HG03571 (cell line): ENCODE measurements at regions not wholly inside any gene's neighbourhood (a gene's known extent, or its start where the extent isn't known, plus 50 kb on each side); places are given as distances from the start of the nearest gene placed in this dataset.

ENCODE experiments used
- ATAC-seq: cut with Tn5 transposase; IDR thresholded peaks from one replicate; pipeline ENCODE4 v1.9.1; 2021; ENCODE audit not compliant: unreplicated experiment

DNA sequence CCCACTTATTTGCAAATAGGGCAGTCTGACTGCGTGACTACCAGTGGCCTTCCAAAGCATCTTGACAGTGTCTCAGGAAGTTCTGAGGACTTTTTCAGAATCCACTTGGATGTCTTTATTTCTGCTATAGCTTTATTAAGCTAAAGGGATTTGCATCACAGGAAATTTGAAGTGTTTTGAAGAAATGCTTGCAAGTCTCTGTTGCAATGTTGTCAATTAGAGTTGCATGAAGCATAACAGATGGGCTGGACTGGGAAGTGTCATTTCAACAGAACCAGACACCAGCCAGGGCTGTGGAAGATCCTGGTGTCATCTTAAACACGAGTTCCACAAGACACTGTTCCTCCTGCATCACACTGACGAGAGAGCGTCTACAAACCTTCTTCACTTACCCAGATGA lies 224.5 kb downstream of the EN1 start:
- no peak for ATAC-seq

DNA sequence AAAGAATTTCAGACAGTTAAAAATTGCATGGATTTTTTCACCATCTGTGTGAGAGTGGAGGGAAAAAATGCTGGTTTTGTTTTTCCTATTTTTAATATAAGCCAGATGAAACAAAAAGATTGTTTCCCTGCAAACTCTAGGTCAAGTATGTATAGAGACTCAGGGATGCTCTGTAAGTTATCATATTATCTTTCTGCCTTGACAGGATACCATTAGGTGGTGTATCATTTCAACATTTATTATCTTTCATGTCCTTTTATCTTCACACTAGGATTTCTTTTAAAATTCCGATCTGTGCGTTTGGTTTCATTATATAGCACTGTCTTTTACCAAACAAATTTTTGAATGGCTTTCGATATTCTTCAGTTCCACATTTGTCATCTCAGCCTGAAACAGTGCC lies 225.3 kb downstream of the EN1 start:
- ATAC-seq = no peak

DNA sequence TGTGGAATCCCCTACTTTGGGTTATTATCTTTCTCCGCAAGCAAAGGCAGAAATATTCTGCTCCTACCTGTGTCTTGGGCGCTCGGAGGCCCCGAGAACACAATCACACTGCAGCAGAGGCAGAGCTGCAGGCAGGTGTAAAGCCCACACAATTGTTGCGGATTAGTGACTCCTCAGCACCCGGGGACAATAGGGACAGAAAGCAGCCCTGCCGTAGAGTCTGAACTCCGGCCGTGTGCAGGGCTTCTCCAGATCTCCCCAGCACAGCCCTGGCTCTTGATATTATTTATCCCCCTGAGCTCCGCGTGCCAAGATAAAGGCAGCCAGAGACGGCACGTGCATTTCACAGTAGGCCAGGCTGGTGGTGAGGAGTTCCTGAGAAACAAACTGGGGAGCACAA lies 229.2 kb downstream of the EN1 start:
- no peak for ATAC-seq

DNA sequence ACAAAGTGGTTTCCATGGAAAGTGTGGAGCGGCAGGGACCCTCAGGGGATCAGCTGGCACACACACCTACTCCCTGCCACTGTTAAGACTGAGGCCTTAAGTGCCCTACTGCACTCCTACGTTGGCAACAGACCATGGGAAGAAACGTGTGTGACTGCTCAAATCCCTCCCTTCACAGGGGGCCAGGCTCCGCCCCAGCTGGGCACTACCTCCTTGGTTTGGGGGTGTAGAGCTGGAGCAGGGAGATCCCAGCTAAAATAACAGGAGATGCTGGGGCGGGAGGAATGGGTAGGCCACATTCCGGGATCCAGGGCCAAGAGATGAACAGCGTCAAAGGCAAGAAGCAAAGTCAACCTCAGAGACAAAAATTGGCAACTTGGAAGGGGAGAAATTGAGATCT lies 231.0 kb downstream of the EN1 start:
- ATAC-seq = no peak

- no peak for ATAC-seq
Measured at GRCh38 chr2:118614841-118615271, 232.6 kb downstream of the EN1 start.

- ATAC-seq = no peak
Measured at GRCh38 chr2:118613737-118614136, 233.7 kb downstream of the EN1 start.

- ATAC-seq = no peak
Measured at GRCh38 chr2:118611691-118612090, 235.8 kb downstream of the EN1 start.

DNA sequence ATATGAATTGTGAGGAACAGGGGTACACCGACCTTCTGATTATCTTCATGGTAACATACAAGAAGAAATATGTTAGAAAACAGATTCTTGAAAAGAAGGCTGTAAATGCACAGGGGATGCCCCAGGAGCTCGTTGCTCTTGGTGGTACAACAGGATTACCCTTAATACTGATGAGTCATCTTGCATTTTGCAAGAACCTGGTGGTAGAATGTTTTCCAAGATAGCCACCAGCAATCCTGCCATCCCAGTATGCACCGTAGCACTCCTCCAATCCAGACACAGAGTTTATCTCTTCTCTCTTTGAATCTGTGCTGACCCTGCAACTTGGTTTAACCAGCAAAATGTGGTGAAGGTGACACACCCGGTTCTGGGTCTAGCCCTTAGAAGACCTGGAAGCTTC lies 238.3 kb downstream of the EN1 start:
- ATAC-seq = no peak

GRCh38 chr2:118607641-118608040 lies 239.8 kb downstream of the EN1 start:
- ATAC-seq = no peak

DNA sequence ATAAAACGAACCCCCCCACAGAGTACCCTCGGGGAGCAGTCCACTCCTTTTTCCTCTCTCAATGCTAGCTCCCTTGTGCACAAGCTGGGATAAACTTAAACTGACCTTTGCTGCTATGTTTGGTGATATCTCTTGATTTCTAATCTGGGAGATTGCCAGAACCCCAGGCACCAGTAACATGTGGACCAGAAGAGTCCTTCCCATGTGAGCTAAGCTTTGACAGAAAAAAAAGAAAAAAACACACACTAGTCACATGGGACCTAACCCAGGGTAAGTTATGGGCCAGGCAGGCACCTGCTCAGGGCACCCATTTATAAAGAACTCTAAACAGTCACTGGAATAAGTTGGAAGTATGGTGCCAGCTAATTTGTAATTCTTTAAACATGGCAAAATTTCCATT lies 242.6 kb downstream of the EN1 start:
- no peak for ATAC-seq

DNA sequence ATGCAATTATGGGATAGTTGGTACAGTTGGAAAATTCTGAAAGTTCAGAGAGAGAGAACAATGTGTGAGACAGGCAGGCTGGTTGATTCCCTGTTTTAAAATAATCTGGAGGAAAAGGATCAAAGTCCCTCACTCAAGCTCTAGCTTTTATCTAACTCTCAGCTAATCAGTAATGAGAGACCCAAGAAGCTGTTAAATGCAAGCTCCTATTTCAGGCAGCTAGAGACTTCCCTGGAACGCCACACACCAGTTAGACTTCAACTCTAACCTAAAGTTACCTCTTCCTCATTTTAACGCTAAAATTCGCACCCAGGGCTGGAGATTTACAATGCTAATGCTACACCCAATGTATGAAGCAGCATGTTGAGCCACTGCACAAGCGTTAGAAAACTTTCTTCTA lies 243.1 kb downstream of the EN1 start:
- ATAC-seq = no peak

DNA sequence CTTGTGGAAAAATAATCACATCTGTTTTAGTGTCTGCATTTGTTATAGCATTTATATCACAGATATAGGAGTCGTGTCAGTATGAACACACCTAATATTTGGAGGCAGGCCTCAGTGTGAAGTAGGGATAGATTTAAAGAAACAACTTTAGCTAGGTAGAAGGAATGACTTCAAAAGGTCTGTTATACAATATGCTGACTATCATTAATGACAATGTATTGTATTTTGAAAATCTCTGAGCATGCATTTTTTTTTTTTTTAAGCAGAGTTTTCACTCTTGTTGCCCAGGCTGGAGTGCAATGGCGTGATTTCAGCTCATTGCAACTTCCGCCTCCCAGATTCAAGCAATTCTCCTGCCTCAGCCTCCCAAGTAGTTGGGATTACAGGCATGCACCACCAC lies 248.3 kb downstream of the EN1 start:
- no peak for ATAC-seq

DNA sequence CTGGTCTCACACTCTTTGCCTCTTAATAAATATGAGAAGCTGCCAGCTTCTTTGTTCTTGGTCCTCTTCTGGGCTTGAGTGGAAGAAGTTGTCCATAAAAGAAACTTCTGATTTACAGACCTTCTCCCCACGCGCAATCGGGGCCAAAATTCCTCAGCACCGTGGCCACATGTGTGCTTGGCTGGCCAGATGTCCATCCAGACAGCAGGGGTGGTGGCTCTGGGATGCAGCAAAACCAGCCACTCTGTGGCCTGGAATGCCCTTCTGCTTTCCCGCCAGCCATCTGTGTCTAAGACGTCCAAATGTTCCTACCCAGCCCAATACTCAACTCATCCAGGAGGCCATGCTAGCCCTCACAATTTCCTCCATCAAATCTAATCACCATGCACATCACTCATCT lies 250.8 kb downstream of the EN1 start:
- ATAC-seq = no peak

DNA sequence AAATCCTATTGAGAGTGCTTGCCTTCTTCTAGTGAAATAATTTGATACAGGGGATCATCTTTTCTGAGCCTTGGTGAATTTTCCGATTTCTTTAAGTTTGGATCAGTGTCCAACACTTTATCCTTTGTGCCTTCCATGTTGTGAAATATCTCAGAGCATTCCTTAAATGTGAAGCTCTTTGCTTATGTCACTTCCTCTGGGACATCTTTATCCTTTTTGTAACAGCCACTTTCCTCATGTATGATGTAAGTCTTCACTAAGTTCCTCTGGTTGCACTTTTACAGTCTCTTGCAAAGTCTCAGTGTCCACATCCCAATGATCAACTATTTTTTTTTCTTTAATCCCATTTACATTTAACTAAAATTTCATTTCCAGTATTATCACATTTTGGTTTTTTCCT lies 254.2 kb downstream of the EN1 start:
- no peak for ATAC-seq

GRCh38 chr2:118591223-118591622 lies 256.2 kb downstream of the EN1 start:
- ATAC-seq = no peak

DNA sequence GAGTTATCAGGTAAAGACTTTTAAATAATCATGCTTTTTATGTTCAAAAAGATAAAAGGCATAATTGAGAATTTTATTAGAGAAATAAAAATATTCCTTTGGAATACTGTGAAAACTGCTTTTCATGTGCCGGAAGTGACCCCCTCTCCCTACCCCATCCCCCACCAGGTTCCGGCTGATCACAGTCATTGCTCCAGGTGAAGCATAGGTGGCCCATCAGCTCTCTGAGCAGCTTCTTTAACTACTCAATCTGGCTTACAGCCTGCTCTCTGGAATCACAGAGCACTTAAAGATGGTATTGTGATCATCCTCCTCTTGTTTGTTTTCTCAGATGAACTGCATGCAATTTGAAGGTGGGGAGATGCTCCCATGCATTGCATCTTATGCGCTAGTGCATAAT lies 257.7 kb downstream of the EN1 start:
- no peak for ATAC-seq

GRCh38 chr2:118588850-118589249 lies 258.6 kb downstream of the EN1 start:
- no peak for ATAC-seq

DNA sequence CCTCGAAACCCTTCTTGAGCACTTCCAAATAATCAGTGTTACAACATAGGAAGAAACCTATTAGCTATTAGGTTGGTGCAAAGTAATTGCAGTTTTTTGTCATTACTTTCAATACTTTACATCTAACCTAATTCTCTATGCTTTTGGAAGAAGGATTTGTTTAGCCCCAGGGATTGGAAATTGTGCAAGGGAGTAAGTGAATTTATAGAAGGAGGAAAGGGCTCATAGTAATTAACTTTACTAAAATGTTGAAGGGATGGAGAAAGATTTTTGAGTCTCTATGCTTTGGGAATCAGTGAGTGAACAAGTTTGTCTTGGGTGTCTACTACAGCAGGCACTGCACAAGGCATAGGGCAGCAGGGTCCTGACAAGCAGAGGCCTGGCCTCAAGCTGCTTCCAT lies 261.1 kb downstream of the EN1 start:
- no peak for ATAC-seq

GRCh38 chr2:118584877-118585276 lies 262.6 kb downstream of the EN1 start:
- no peak for ATAC-seq

DNA sequence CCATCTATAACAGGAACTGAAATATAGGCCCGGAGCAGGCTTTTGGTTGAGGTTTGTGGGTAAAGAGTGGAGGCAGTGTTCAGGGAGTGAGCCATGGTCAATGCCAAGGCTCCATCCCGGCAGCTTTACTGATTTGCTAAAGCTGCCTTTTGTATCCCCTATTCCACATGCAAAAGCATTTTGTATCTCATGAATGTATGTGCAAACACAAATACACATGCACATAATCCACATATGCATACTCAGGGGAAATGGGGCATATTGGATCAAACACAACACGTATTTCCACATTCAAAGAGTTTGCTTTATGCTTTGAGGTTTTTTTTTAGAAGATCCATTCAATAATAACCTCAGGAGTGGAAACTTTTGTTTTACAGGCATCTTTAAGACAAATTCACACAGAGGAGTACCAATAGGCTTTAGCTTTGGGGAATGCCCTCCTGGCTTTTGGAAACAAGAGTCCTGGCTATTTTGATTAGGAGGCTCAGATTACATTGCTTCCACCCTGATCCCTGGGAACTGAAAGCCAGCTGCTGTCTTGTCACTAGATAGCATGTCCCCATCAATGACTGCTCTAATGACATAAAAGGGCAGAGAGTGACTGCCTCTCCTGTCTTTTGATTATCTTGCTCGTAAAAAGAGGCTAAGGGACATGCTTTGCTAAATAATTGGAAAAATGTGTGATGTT lies 263.2 kb downstream of the EN1 start:
- no peak for ATAC-seq

DNA sequence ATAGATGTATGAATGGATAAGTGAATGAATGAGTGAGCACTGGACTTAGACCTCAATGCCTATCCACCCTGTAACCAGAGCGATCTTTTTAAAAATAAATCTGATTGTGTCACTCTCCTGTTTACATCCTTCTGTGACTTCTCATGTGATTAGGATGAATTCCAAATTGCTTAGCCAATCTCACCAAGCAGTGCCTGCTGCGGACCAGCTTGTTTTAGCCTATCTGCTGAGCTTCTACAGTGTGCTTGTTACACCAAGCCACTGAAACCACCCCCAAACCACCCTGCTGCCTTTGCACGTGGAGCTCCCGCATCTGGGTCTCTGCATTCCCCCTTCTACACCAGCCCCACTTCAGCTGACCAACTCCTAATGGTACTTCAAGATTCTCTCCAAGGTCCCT lies 265.4 kb downstream of the EN1 start:
- ATAC-seq = no peak

DNA sequence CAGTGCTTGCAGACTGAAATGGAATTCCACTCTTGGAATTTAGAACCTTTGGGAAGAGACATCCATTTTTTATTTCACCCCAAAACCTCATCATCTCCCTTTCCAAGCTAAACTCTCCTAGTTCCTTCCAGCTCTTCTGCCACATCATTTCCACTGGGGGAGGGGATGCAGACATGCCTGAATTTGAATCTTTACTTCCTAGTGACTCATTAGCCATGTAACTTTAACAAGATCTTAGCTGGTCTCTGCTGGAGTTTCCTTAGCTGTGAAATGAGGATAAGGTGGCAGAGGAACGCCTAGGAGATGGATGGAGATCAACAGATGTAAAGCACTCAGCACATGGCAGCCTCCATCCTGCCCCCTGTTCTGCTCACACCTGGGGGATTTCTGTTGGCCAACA lies 266.8 kb downstream of the EN1 start:
- ATAC-seq = no peak

GRCh38 chr2:118580107-118580506 lies 267.3 kb downstream of the EN1 start:
- no peak for ATAC-seq

DNA sequence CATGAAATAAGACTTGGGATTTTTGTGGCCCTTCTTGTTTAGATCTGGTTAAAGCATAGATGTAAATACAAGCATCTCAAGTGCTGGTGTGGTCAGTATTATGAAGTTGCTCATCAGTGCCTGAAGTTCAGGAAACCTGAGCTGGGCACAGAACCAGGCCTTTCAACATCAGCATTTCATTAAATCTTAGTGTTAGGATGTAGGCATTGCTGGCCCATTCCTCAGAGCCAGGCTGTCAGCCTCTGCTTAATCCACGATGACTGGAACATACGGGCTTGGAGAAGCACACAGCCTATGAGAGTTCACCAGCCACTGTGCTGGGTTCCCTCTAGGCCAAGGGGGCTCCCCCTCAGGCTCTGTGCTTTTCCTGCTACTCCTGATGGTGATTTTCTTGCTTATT lies 270.2 kb downstream of the EN1 start:
- ATAC-seq = no peak
